ENCODE measurements at regions not wholly inside any gene's neighbourhood (a gene's known extent, or its start where the extent isn't known, plus 50 kb on each side); places are given as distances from the start of the nearest gene placed in this dataset.

DNA sequence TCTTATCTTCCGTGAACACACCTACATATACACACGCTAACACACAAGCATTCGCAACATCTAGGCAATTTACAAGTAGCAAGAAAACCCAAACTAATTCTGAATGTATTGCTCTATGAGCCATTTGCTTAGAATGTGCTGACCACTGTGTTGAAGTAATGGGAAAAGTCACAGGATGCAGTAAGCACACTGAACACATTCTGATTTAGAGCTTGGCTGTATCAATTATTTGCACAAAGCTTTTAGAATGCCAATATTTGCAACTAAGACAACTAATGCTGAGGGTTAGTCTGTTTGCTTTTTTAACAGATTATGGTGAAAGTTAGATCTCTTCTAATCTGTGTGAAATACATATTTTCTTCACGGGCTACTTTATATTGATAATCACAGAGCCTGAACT lies 179.8 kb upstream of the ELAC2 start:
- TF ChIP-seq, protein P1, sequence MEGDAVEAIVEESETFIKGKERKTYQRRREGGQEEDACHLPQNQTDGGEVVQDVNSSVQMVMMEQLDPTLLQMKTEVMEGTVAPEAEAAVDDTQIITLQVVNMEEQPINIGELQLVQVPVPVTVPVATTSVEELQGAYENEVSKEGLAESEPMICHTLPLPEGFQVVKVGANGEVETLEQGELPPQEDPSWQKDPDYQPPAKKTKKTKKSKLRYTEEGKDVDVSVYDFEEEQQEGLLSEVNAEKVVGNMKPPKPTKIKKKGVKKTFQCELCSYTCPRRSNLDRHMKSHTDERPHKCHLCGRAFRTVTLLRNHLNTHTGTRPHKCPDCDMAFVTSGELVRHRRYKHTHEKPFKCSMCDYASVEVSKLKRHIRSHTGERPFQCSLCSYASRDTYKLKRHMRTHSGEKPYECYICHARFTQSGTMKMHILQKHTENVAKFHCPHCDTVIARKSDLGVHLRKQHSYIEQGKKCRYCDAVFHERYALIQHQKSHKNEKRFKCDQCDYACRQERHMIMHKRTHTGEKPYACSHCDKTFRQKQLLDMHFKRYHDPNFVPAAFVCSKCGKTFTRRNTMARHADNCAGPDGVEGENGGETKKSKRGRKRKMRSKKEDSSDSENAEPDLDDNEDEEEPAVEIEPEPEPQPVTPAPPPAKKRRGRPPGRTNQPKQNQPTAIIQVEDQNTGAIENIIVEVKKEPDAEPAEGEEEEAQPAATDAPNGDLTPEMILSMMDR (IDR thresholded peaks at IDR 0.05), result no peak
- TF ChIP-seq EZH2 (IDR thresholded peaks at IDR 0.05; ENCODE audit: borderline replicate concordance, insufficient read depth, low read depth, low read length, poor library complexity, severe bottlenecking), result no peak
